GM23248 (cell line): ENCODE measurements at regions not wholly inside any gene's neighbourhood (a gene's known extent, or its start where the extent isn't known, plus 50 kb on each side); places are given as distances from the start of the nearest gene placed in this dataset.

Source experiments
- EZH2 ChIP-seq: fragments of 200-600 bp; sonication (generic); IDR thresholded peaks from 2 replicates; pipeline ENCODE4 v1.6.1; 2018; ENCODE audit warnings: antibody characterized with exemption, mild to moderate bottlenecking; ENCODE audit not compliant: insufficient read depth, poor library complexity, severe bottlenecking
- EZH2phosphoT487 ChIP-seq: fragments of 200-600 bp; sonication (generic); IDR thresholded peaks from 2 replicates; pipeline ENCODE4 v1.6.1; 2018; ENCODE audit warnings: antibody characterized with exemption, moderate library complexity, mild to moderate bottlenecking, low read depth; ENCODE audit not compliant: insufficient read depth

DNA sequence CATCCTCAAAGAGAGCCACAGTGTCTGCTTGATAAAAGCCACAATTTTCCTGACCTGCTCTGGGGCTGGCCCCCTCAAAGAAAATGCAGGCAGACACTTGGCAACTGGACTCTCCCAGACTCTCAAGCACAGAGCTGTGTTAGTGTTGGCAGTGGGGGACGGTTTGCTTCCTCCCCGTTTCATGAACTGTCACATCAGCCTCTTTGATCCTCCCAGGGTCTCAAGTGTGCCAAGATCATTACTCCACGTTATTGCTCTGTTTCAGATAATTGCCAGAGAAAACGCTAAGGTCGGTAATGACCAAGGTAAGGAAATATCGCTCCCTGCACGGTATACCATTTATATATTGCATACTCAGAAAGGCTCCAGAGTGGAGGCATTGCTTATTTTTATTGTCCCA lies 138.8 kb downstream of the NTMT2 start:
- TF ChIP-seq EZH2 (no peak), EZH2phosphoT487 (no peak)
